ENCODE measurements at regions not wholly inside any gene's neighbourhood (a gene's known extent, or its start where the extent isn't known, plus 50 kb on each side); places are given as distances from the start of the nearest gene placed in this dataset.

GRCh38 chr13:103326326-103326725, 260.1 kb upstream of the SLC10A2 start:
- Histone ChIP-seq H3K36me3 (ENCODE audit: control insufficient read depth, insufficient read depth, low read length) (no peaks in the 10 kb centered on the region), H3K27me3 (replicated peaks; ENCODE audit: control insufficient read depth, insufficient read depth, low read length) (no peaks in the 10 kb centered on the region), H3K4me3 (replicated peaks; ENCODE audit: low read depth, low read length) (no peak overlapping the region)
- no peak for DNase-seq (ENCODE audit: extremely low read depth, insufficient read length)
- no peak for TF ChIP-seq CTCF (IDR thresholded peaks at IDR 0.05; ENCODE audit: insufficient read depth, low read length, poor library complexity, severe bottlenecking)

GRCh38 chr13:103325672-103326071, 259.5 kb upstream of the SLC10A2 start:
- no peak for TF ChIP-seq CTCF (IDR thresholded peaks at IDR 0.05; ENCODE audit: insufficient read depth, low read length, poor library complexity, severe bottlenecking)
- no peak for DNase-seq (ENCODE audit: extremely low read depth, insufficient read length)
- Histone ChIP-seq H3K4me3 (replicated peaks; ENCODE audit: low read depth, low read length) (no peak overlapping the region), H3K36me3 (ENCODE audit: control insufficient read depth, insufficient read depth, low read length) (no peaks in the 10 kb centered on the region), H3K27me3 (replicated peaks; ENCODE audit: control insufficient read depth, insufficient read depth, low read length) (no peaks in the 10 kb centered on the region)

- no peak for TF ChIP-seq CTCF (IDR thresholded peaks at IDR 0.05; ENCODE audit: insufficient read depth, low read length, poor library complexity, severe bottlenecking)
- Histone ChIP-seq H3K4me3 (replicated peaks; ENCODE audit: low read depth, low read length) (no peak overlapping the region), H3K36me3 (ENCODE audit: control insufficient read depth, insufficient read depth, low read length) (no peaks in the 10 kb centered on the region), H3K27me3 (replicated peaks; ENCODE audit: control insufficient read depth, insufficient read depth, low read length) (no peaks in the 10 kb centered on the region)
- no peak for DNase-seq (ENCODE audit: extremely low read depth, insufficient read length)
Observed at GRCh38 chr13:103324641-103325040, 258.4 kb upstream of the SLC10A2 start.

- DNase-seq (ENCODE audit: extremely low read depth, insufficient read length) = no peak
- no peaks in the 10 kb centered on the region for H3K36me3 ChIP-seq (ENCODE audit: control insufficient read depth, insufficient read depth, low read length)
- TF ChIP-seq CTCF (IDR thresholded peaks at IDR 0.05; ENCODE audit: insufficient read depth, low read length, poor library complexity, severe bottlenecking) = no peak
- no peak overlapping the region for H3K4me3 ChIP-seq (replicated peaks; ENCODE audit: low read depth, low read length)
- no peaks in the 10 kb centered on the region for H3K27me3 ChIP-seq (replicated peaks; ENCODE audit: control insufficient read depth, insufficient read depth, low read length)
Observed at GRCh38 chr13:103315711-103316110, 249.5 kb upstream of the SLC10A2 start.

GRCh38 chr13:103312467-103312866, 246.2 kb upstream of the SLC10A2 start:
- no peak overlapping the region for H3K4me3 ChIP-seq (replicated peaks; ENCODE audit: low read depth, low read length)
- H3K27me3 ChIP-seq (replicated peaks; ENCODE audit: control insufficient read depth, insufficient read depth, low read length) = no peaks in the 10 kb centered on the region
- TF ChIP-seq CTCF (IDR thresholded peaks at IDR 0.05; ENCODE audit: insufficient read depth, low read length, poor library complexity, severe bottlenecking) = no peak
- no peak for DNase-seq (ENCODE audit: extremely low read depth, insufficient read length)
- no peaks in the 10 kb centered on the region for H3K36me3 ChIP-seq (ENCODE audit: control insufficient read depth, insufficient read depth, low read length)

GRCh38 chr13:103308667-103309066, 242.4 kb upstream of the SLC10A2 start:
- Histone ChIP-seq H3K27me3 (replicated peaks; ENCODE audit: control insufficient read depth, insufficient read depth, low read length) (no peaks in the 10 kb centered on the region), H3K4me3 (replicated peaks; ENCODE audit: low read depth, low read length) (no peak overlapping the region)

More at GRCh38 chr13:103308667-103309066, 242.4 kb upstream of the SLC10A2 start:
- DNase-seq (ENCODE audit: extremely low read depth, insufficient read length) = no peak
- no peak for TF ChIP-seq CTCF (IDR thresholded peaks at IDR 0.05; ENCODE audit: insufficient read depth, low read length, poor library complexity, severe bottlenecking)
- no peaks in the 10 kb centered on the region for H3K36me3 ChIP-seq (ENCODE audit: control insufficient read depth, insufficient read depth, low read length)
